B cell (primary cell): ENCODE measurements at regions not wholly inside any gene's neighbourhood (a gene's known extent, or its start where the extent isn't known, plus 50 kb on each side); places are given as distances from the start of the nearest gene placed in this dataset.

Experiments
- ATAC-seq: fragments of 200-7000 bp; cut with Tn5 transposase; one replicate; pipeline ENCODE4 v1.10.0; 2021; ENCODE audit warnings: low read depth, mild to moderate bottlenecking, moderate number of reproducible peaks, moderate library complexity
- CTCF ChIA-PET: fragments of 350-600 bp; sonication (Branson Sonifier 250); formaldehyde crosslinking; loops from one replicate; lab custom pipeline; 2021; ENCODE audit warnings: antibody characterized with exemption, inconsistent platforms; lab: Charles Lee
- POLR2A ChIA-PET: fragments of 350-600 bp; sonication (Branson Sonifier 250); formaldehyde crosslinking; loops from one replicate; lab custom pipeline; 2021; ENCODE audit warnings: antibody characterized with exemption; lab: Charles Lee
- DNase-seq: peaks from one replicate; pipeline ENCODE4 v3.0.0; 2013
- H2AFZ ChIP-seq: 2 replicates; pipeline ENCODE4 v1.6.1; 2012; ENCODE audit warnings: mild to moderate bottlenecking, low read depth, low read length; ENCODE audit not compliant: insufficient read depth, poor library complexity, severe bottlenecking
- H3K27ac ChIP-seq, 2 donors: 1 replicate in 1 of 2; 2 replicates in 1 of 2; pipeline ENCODE4 v1.5.1; 2012 to 2013; ENCODE audit warnings: low read length in 2 of 2, mild to moderate bottlenecking in 2 of 2, moderate library complexity in 1 of 2
- H3K27me3 ChIP-seq, 4 experiments: fragments of 200-600 bp in 1 of 4; sonication (generic) in 1 of 4; replicated peaks in 1 of 4; 1 replicate in 2 of 4; 2 replicates in 2 of 4; pipeline versions ENCODE4 v1.6.1 to v1.7.0; 2013 to 2016; ENCODE audit warnings: low read length in 3 of 4, mild to moderate bottlenecking in 2 of 4, mixed read lengths in 1 of 4, moderate library complexity in 1 of 4; ENCODE audit not compliant: insufficient read depth in 4 of 4, control insufficient read depth in 3 of 4; ENCODE audit errors: control extremely low read depth in 1 of 4
- H3K36me3 ChIP-seq, 2 experiments: replicated peaks in 1 of 2; 1 replicate in 1 of 2; 2 replicates in 1 of 2; pipeline versions ENCODE4 v1.6.1 to v1.7.1; 2013; ENCODE audit warnings: low read length in 1 of 2; ENCODE audit not compliant: insufficient read depth in 2 of 2, control insufficient read depth in 1 of 2; ENCODE audit errors: control extremely low read depth in 1 of 2, extremely low read depth in 1 of 2
- H3K4me1 ChIP-seq, 2 donors: fragments of 200-600 bp in 1 of 2; sonication (generic) in 1 of 2; 1 replicate in 1 of 2; 2 replicates in 1 of 2; pipeline versions ENCODE4 v1.5.1 to v1.6.1; 2013 to 2017; ENCODE audit warnings: low read length in 2 of 2; ENCODE audit not compliant: control insufficient read depth in 2 of 2, insufficient read depth in 2 of 2
- H3K4me2 ChIP-seq: replicated peaks from 2 replicates; pipeline ENCODE3; 2012; ENCODE audit warnings: mild to moderate bottlenecking, low read depth, low read length; ENCODE audit not compliant: poor library complexity, severe bottlenecking
- H3K4me3 ChIP-seq, 5 experiments: fragments of 200-600 bp in 1 of 5; sonication (generic) in 1 of 5; 1 replicate in 3 of 5; 2 replicates in 2 of 5; pipeline versions ENCODE4 v1.5.1 to v1.7.0; 2011 to 2016; ENCODE audit warnings: low read length in 4 of 5, mild to moderate bottlenecking in 4 of 5, low read depth in 2 of 5, control low read depth in 1 of 5, moderate library complexity in 1 of 5; ENCODE audit not compliant: insufficient read depth in 1 of 5; ENCODE audit errors: control extremely low read depth in 1 of 5, extremely low read depth in 1 of 5
- H3K79me2 ChIP-seq: fragments of 200-600 bp; sonication (generic); one replicate; pipeline ENCODE4 v1.6.0; 2016; ENCODE audit warnings: low read length; ENCODE audit not compliant: control insufficient read depth, insufficient read depth
- H3K9ac ChIP-seq: fragments of 200-600 bp; sonication (generic); 2 replicates; pipeline ENCODE4 v1.6.1; 2017; ENCODE audit warnings: mild to moderate bottlenecking, low read length, moderate library complexity
- H3K9me3 ChIP-seq, 3 donors: one replicate each; pipeline versions ENCODE4 v1.6.1 to v1.7.1; 2013; ENCODE audit warnings: low read length in 2 of 3; ENCODE audit not compliant: control insufficient read depth in 2 of 3, insufficient read depth in 1 of 3; ENCODE audit errors: control extremely low read depth in 1 of 3
- H4K20me1 ChIP-seq: 2 replicates; pipeline ENCODE4 v1.6.0; 2012; ENCODE audit warnings: mild to moderate bottlenecking, low read length; ENCODE audit not compliant: insufficient read depth, control insufficient read depth, poor library complexity, severe bottlenecking
- H3K27ac Mint-ChIP-seq: one replicate; pipeline ENCODE4 v1.8.0; 2021; ENCODE audit warnings: mixed read lengths
- H3K27me3 Mint-ChIP-seq: one replicate; pipeline ENCODE4 v1.8.0; 2021; ENCODE audit warnings: mixed read lengths
- H3K4me1 Mint-ChIP-seq: one replicate; pipeline ENCODE4 v1.8.0; 2021; ENCODE audit warnings: mixed read lengths
- H3K4me3 Mint-ChIP-seq: one replicate; pipeline ENCODE4 v1.8.0; 2021; ENCODE audit warnings: mixed read lengths
- H3K9me3 Mint-ChIP-seq: one replicate; pipeline ENCODE4 v1.8.0; 2022; ENCODE audit warnings: mixed read lengths; ENCODE audit not compliant: insufficient read depth
- CTCF ChIP-seq: fragments of 200-600 bp; IDR thresholded peaks from one replicate; pipeline ENCODE4 v1.8.0; 2022; ENCODE audit warnings: antibody characterized with exemption, mild to moderate bottlenecking
- EZH2 ChIP-seq: IDR thresholded peaks from 2 replicates; pipeline ENCODE4 v1.6.1; 2012; ENCODE audit warnings: borderline replicate concordance, low read depth, mild to moderate bottlenecking, moderate library complexity, low read length; ENCODE audit not compliant: insufficient read depth, poor library complexity, severe bottlenecking
- WGBS: methylation state at CpG from one replicate; pipeline ENCODE4 v1.1.5; 2013; ENCODE audit warnings: missing lambda C conversion rate; ENCODE audit not compliant: insufficient coverage; 5-methylcytosine and 5-hydroxymethylcytosine counted together
- intact Hi-C: fragments of 100-400 bp; cut with micrococcal nuclease; formaldehyde crosslinking; loops from one replicate; pipeline ENCODE4 v1.10.0; 2022

GRCh38 chr16:5838071-5838470 lies 740.5 kb upstream of the EEF2KMT start:
- no peaks in the 10 kb centered on the region for H3K79me2 ChIP-seq
- no peaks in the 10 kb centered on the region for H4K20me1 ChIP-seq
- ChIA-PET CTCF (no interaction called here), POLR2A (no interaction called here)
- Mint-ChIP-seq H3K27ac (no peak overlapping the region), H3K4me3 (no peak overlapping the region), H3K27me3 (no peaks in the 10 kb centered on the region), H3K4me1 (no peaks in the 10 kb centered on the region), H3K9me3 (peaks cover 3% of the 10 kb centered on the region)
- H2AFZ ChIP-seq: no peak overlapping the region
- no peak overlapping the region for H3K27ac ChIP-seq
- H3K4me3 ChIP-seq: no peak overlapping the region
- DNase-seq (no peak), ATAC-seq (no peak)
- H3K4me1 ChIP-seq: no peaks in the 10 kb centered on the region
- intact Hi-C loops: no loop called here
- 83% methylated on average over 6 of the region's 7 CpGs for WGBS
- no peak overlapping the region for H3K4me2 ChIP-seq
- H3K36me3 ChIP-seq: no peaks in the 10 kb centered on the region
- H3K9ac ChIP-seq: no peak overlapping the region
- no peaks in the 10 kb centered on the region for H3K27me3 ChIP-seq
- TF ChIP-seq CTCF (no peak), EZH2 (no peak)
- H3K9me3 ChIP-seq: peaks cover 0 to 3% (median 0%) of the 10 kb centered on the region in 3 donors

- no peak for DNase-seq
- Histone ChIP-seq H2AFZ (no peak overlapping the region), H3K4me1 (no peaks in the 10 kb centered on the region), H3K79me2 (no peaks in the 10 kb centered on the region), H3K9me3 (peaks cover 0 to 3% (median 0%) of the 10 kb centered on the region in 3 donors), H3K4me3 (no peak overlapping the region), H4K20me1 (no peaks in the 10 kb centered on the region), H3K36me3 (no peaks in the 10 kb centered on the region), H3K9ac (no peak overlapping the region), H3K27me3 (no peaks in the 10 kb centered on the region), H3K4me2 (no peak overlapping the region), H3K27ac (no peak overlapping the region)
- TF ChIP-seq EZH2: no peak
- no peak for TF ChIP-seq CTCF
- Mint-ChIP-seq H3K27me3 (no peaks in the 10 kb centered on the region), H3K4me1 (no peaks in the 10 kb centered on the region), H3K9me3 (peaks cover 3% of the 10 kb centered on the region), H3K27ac (no peak overlapping the region), H3K4me3 (no peak overlapping the region)
- 87% methylated on average over 4 of the region's 8 CpGs for WGBS
- ChIA-PET POLR2A (no interaction called here), CTCF (no interaction called here)
- ATAC-seq: no peak
- intact Hi-C loops: no loop called here
Measured at GRCh38 chr16:5837007-5837670, 739.5 kb upstream of the EEF2KMT start.
